HepG2 (cell line): ENCODE measurements at regions not wholly inside any gene's neighbourhood (a gene's known extent, or its start where the extent isn't known, plus 50 kb on each side); places are given as distances from the start of the nearest gene placed in this dataset.

Experiments used
- ATAC-seq: fragments of 200-7000 bp; cut with Tn5 transposase; 3 replicates; pipeline ENCODE4 v1.9.1; 2020; ENCODE audit warnings: mild to moderate bottlenecking, moderate library complexity
- BruUV-seq: library from RNA; stranded (reverse); fragments of 400-500 nt; replicated peaks from 2 replicates; lab custom pipeline; 2021; lab: Mats Ljungman, UMichigan
- CTCF ChIA-PET: fragments of 300-600 bp; formaldehyde crosslinking; extraction: SDS; loops from one replicate; lab custom pipeline; 2021; ENCODE audit warnings: low total read pairs, inconsistent platforms, low intra/inter-chr PET ratio; lab: Yijun Ruan, JAX
- POLR2A ChIA-PET: fragments of 350-600 bp; sonication (Branson Sonifier 250); formaldehyde crosslinking; loops from one replicate; lab custom pipeline; 2020; ENCODE audit warnings: antibody characterized with exemption, inconsistent platforms; lab: Yijun Ruan, JAX
- DNase-seq: peaks from one replicate; pipeline ENCODE4 v3.0.0-alpha.2; 2015; ENCODE audit warnings: low spot score
- FAIRE-seq: peaks from 3 replicates; lab custom pipeline; 2011; peaks lifted over from hg19 to GRCh38; lab: Jason Lieb, UNC
- H2AFZ ChIP-seq: one replicate; pipeline ENCODE4 v1.6.1; 2011; ENCODE audit warnings: low read length, inconsistent platforms
- H3K27ac ChIP-seq: fragments of 300-600 bp; 3 replicates; pipeline ENCODE4 v1.8.0; 2011; ENCODE audit warnings: mixed run types, mild to moderate bottlenecking, mixed read lengths, low read length, inconsistent platforms; ENCODE audit not compliant: insufficient read depth; ENCODE audit errors: extremely low read length
- H3K27me3 ChIP-seq, 2 experiments: fragments of 200-600 bp in 1 of 2; 2 replicates in 1 of 2; 3 replicates in 1 of 2; pipeline versions ENCODE4 v1.6.0 to v1.8.0; 2011; ENCODE audit warnings: low read length in 2 of 2, mild to moderate bottlenecking in 2 of 2, moderate library complexity in 2 of 2, inconsistent platforms in 1 of 2; ENCODE audit not compliant: insufficient read depth in 2 of 2, control insufficient read depth in 1 of 2
- H3K36me3 ChIP-seq, 2 experiments: fragments of 200-600 bp in 1 of 2; replicated peaks in 1 of 2; 2 replicates in 1 of 2; 3 replicates in 1 of 2; pipeline versions ENCODE4 v1.5.1 to v1.8.0; 2011; ENCODE audit warnings: low read length in 2 of 2, inconsistent platforms in 1 of 2; ENCODE audit not compliant: insufficient read depth in 2 of 2, control insufficient read depth in 1 of 2
- H3K4me1 ChIP-seq: 2 replicates; pipeline ENCODE4 v1.5.1; 2012; ENCODE audit warnings: low read length, inconsistent platforms; ENCODE audit not compliant: insufficient read depth
- H3K4me2 ChIP-seq: 2 replicates; pipeline ENCODE4 v1.6.0; 2011; ENCODE audit warnings: low read depth, low read length, inconsistent platforms
- H3K4me3 ChIP-seq, 3 experiments: fragments of 200-600 bp in 1 of 3; sonication (generic), shearing (Covaris generic) in 1 of 3; replicated peaks in 1 of 3; 2 replicates each; pipeline ENCODE4 v1.5.1; 2011 to 2016; ENCODE audit warnings: low read length in 3 of 3, inconsistent platforms in 2 of 3, low read depth in 2 of 3, mild to moderate bottlenecking in 2 of 3, control low read depth in 1 of 3, mixed read lengths in 1 of 3; ENCODE audit not compliant: insufficient read depth in 1 of 3
- H3K79me2 ChIP-seq: one replicate; pipeline ENCODE4 v1.6.1; 2011; ENCODE audit warnings: low read length, inconsistent platforms; ENCODE audit not compliant: insufficient read depth
- H3K9ac ChIP-seq: 2 replicates; pipeline ENCODE4 v1.6.0; 2011; ENCODE audit warnings: mild to moderate bottlenecking, low read depth, low read length, inconsistent platforms; ENCODE audit not compliant: insufficient read depth
- H3K9me3 ChIP-seq: 2 replicates; pipeline ENCODE4 v1.5.1; 2012; ENCODE audit warnings: mild to moderate bottlenecking, low read length
- H4K20me1 ChIP-seq: 2 replicates; pipeline ENCODE4 v1.6.0; 2011; ENCODE audit warnings: inconsistent platforms, mild to moderate bottlenecking, low read length, moderate library complexity; ENCODE audit not compliant: insufficient read depth
- CREBL2 ChIP-seq: sonication (generic); formaldehyde crosslinking; IDR thresholded peaks from 2 replicates; pipeline ENCODE4 v1.8.1; 2023; ENCODE audit warnings: missing genetic modification reagents, mild to moderate bottlenecking, borderline replicate concordance
- ERF ChIP-seq: IDR thresholded peaks from 2 replicates; pipeline ENCODE4 v1.6.1; 2018; ENCODE audit warnings: missing biosample characterization, missing genetic modification reagents
- HDAC1 ChIP-seq: sonication (generic); formaldehyde crosslinking; IDR thresholded peaks from 2 replicates; pipeline ENCODE4 v1.5.1; 2020; ENCODE audit warnings: mild to moderate bottlenecking, missing genetic modification reagents
- MIER3 ChIP-seq: IDR thresholded peaks from 2 replicates; pipeline ENCODE4 v1.6.1; 2016; ENCODE audit warnings: missing compliant biosample characterization, borderline replicate concordance
- NAIF1 ChIP-seq: sonication (generic); formaldehyde crosslinking; IDR thresholded peaks from 2 replicates; pipeline ENCODE4 v1.5.0; 2020; ENCODE audit warnings: mild to moderate bottlenecking, missing genetic modification reagents, borderline replicate concordance
- NCOA5 ChIP-seq: sonication (generic); formaldehyde crosslinking; IDR thresholded peaks from 2 replicates; pipeline ENCODE4 v1.4.0; 2020; ENCODE audit warnings: missing genetic modification reagents
- PRDM4 ChIP-seq: sonication (generic); formaldehyde crosslinking; IDR thresholded peaks from 2 replicates; pipeline ENCODE4 v1.9.0; 2021; ENCODE audit warnings: missing genetic modification reagents, borderline replicate concordance
- SAFB2 ChIP-seq: sonication (generic); formaldehyde crosslinking; IDR thresholded peaks from 2 replicates; pipeline ENCODE4 v1.5.1; 2020; ENCODE audit warnings: missing genetic modification reagents, low read depth, mild to moderate bottlenecking, borderline replicate concordance
- SKI ChIP-seq: fragments of 450-650 bp; IDR thresholded peaks from one replicate; pipeline ENCODE4 v1.6.1; 2018; ENCODE audit warnings: mild to moderate bottlenecking; ENCODE audit not compliant: partially characterized antibody
- ZBTB7A ChIP-seq: sonication (generic); formaldehyde crosslinking; IDR thresholded peaks from 2 replicates; pipeline ENCODE4 v1.8.0; 2022; ENCODE audit warnings: mild to moderate bottlenecking, missing genetic modification reagents
- ZFX ChIP-seq: sonication (generic); formaldehyde crosslinking; IDR thresholded peaks from 2 replicates; pipeline ENCODE4 v1.4.0; 2020; ENCODE audit warnings: mild to moderate bottlenecking, low read depth, missing genetic modification reagents, moderate library complexity
- ZKSCAN5 ChIP-seq: sonication (generic); formaldehyde crosslinking; IDR thresholded peaks from 2 replicates; pipeline ENCODE4 v1.5.1; 2020; ENCODE audit warnings: mild to moderate bottlenecking, missing genetic modification reagents
- ZNF121 ChIP-seq: sonication (generic); formaldehyde crosslinking; IDR thresholded peaks from 2 replicates; pipeline ENCODE4 v1.5.0; 2020; ENCODE audit warnings: mild to moderate bottlenecking, missing genetic modification reagents
- ZNF205 ChIP-seq: IDR thresholded peaks from 2 replicates; pipeline ENCODE4 v1.6.1; 2018; ENCODE audit warnings: missing biosample characterization, missing genetic modification reagents
- ZNF7 ChIP-seq: IDR thresholded peaks from 2 replicates; pipeline ENCODE4 v1.6.1; 2016; ENCODE audit warnings: missing biosample characterization, missing genetic modification reagents
- WGBS: methylation state at CpG from one replicate; pipeline ENCODE4 v1.1.6; 2017; ENCODE audit warnings: low lambda C conversion rate; 5-methylcytosine and 5-hydroxymethylcytosine counted together
- in situ Hi-C: cut with HindIII; loops from 2 replicates; pipeline ENCODE4 v1.10.0; 2017; ENCODE audit warnings: low pct_unique_long_range_greater_than_20kb; ENCODE audit not compliant: extremely low pct_ligation_motif_present
- intact Hi-C: fragments of 100-400 bp; cut with micrococcal nuclease; formaldehyde crosslinking; loops from one replicate; pipeline ENCODE4 v1.10.0; 2022; ENCODE audit not compliant: unreplicated experiment
- TF ChIP-seq, protein P1 (sequence below): sonication (generic); formaldehyde crosslinking; IDR thresholded peaks from 2 replicates; pipeline ENCODE4 v1.4.0; 2020; ENCODE audit warnings: missing genetic modification reagents
- TF ChIP-seq, protein P2 (sequence below): sonication (generic); formaldehyde crosslinking; IDR thresholded peaks from 2 replicates; pipeline ENCODE4 v1.5.0; 2020; ENCODE audit warnings: mild to moderate bottlenecking, missing genetic modification reagents

- Histone ChIP-seq H3K36me3 (no peaks in the 10 kb centered on the region), H3K27ac (no peak overlapping the region), H3K79me2 (no peaks in the 10 kb centered on the region), H3K4me3 (no peak overlapping the region), H4K20me1 (no peaks in the 10 kb centered on the region), H3K4me1 (no peaks in the 10 kb centered on the region), H3K27me3 (no peaks in the 10 kb centered on the region), H3K4me2 (no peak overlapping the region), H3K9me3 (no peaks in the 10 kb centered on the region), H3K9ac (no peak overlapping the region), H2AFZ (no peak overlapping the region)
- intact Hi-C loops (no loop called here), in situ Hi-C loops (no loop called here)
- TF ChIP-seq ZNF121 (CRISPR knock-in tag) (no peak), PRDM4 (no peak), ZKSCAN5 (no peak), MIER3 (no peak), NCOA5 (no peak), CREBL2 (CRISPR knock-in tag) (no peak), ZFX (CRISPR knock-in tag) (no peak), ERF (CRISPR knock-in tag) (no peak), NAIF1 (CRISPR knock-in tag) (no peak), ZNF205 (no peak), SAFB2 (no peak), ZBTB7A (CRISPR knock-in tag) (no peak), ZNF7 (no peak), HDAC1 (CRISPR knock-in tag) (no peak), SKI (no peak)
- TF ChIP-seq, protein P1, sequence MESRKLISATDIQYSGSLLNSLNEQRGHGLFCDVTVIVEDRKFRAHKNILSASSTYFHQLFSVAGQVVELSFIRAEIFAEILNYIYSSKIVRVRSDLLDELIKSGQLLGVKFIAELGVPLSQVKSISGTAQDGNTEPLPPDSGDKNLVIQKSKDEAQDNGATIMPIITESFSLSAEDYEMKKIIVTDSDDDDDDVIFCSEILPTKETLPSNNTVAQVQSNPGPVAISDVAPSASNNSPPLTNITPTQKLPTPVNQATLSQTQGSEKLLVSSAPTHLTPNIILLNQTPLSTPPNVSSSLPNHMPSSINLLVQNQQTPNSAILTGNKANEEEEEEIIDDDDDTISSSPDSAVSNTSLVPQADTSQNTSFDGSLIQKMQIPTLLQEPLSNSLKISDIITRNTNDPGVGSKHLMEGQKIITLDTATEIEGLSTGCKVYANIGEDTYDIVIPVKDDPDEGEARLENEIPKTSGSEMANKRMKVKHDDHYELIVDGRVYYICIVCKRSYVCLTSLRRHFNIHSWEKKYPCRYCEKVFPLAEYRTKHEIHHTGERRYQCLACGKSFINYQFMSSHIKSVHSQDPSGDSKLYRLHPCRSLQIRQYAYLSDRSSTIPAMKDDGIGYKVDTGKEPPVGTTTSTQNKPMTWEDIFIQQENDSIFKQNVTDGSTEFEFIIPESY: no peak
- TF ChIP-seq, protein P2, sequence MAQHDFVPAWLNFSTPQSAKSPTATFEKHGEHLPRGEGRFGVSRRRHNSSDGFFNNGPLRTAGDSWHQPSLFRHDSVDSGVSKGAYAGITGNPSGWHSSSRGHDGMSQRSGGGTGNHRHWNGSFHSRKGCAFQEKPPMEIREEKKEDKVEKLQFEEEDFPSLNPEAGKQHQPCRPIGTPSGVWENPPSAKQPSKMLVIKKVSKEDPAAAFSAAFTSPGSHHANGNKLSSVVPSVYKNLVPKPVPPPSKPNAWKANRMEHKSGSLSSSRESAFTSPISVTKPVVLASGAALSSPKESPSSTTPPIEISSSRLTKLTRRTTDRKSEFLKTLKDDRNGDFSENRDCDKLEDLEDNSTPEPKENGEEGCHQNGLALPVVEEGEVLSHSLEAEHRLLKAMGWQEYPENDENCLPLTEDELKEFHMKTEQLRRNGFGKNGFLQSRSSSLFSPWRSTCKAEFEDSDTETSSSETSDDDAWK (CRISPR knock-in tag): no peak
- ChIA-PET POLR2A (no interaction called here), CTCF (no interaction called here)
- DNase-seq (no peak), FAIRE-seq (no peak), ATAC-seq (no peak)
- WGBS: 0% methylated on average over 1 of the region's 1 CpG
- BruUV-seq: no TSS peak
These were observed 306.0 kb upstream of the CELF4 start for GRCh38 chr18:37871561-37871960.
